ENCODE measurements at regions not wholly inside any gene's neighbourhood (a gene's known extent, or its start where the extent isn't known, plus 50 kb on each side); places are given as distances from the start of the nearest gene placed in this dataset.
A peak's percentile ranks its signal among the peaks of the same experiment; 100 is the strongest.

DNA sequence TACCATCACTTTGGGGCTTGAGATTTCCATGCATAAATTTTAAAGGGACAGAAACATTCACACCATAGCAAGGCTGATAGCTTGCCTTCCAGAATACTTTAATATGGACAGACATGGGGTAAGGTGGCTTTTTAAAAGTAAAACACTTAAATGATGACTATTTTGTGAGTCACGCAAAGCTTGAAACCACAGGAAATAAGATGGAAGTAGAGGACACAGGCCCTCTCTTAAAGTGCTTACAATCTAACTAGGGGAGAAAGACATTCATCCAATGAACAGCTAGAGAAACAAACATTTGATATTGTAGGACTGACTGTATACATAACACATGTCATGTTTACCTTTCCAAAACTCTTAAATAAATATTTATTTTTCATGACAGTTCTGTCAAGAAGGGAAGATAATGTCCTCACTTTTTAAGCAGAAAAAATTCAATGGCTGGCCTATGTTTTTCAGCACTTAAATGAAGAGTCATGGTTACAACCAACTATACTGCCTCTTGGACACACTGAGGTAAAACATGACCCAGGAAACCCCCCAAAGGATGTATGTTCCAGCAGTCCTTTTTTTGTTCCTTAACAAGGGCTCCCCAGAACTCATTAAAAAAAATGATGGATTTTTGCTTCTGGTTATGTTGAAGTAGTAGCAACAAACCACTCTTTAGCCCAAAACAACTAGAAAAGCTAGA lies 120.0 kb upstream of the RBMS1 start (continued):
- TF ChIP-seq, protein P1, sequence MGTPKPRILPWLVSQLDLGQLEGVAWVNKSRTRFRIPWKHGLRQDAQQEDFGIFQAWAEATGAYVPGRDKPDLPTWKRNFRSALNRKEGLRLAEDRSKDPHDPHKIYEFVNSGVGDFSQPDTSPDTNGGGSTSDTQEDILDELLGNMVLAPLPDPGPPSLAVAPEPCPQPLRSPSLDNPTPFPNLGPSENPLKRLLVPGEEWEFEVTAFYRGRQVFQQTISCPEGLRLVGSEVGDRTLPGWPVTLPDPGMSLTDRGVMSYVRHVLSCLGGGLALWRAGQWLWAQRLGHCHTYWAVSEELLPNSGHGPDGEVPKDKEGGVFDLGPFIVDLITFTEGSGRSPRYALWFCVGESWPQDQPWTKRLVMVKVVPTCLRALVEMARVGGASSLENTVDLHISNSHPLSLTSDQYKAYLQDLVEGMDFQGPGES (IDR thresholded peaks at IDR 0.05; ENCODE audit: low read depth, low read length) = no peak
- no peak for TF ChIP-seq RXRA (IDR thresholded peaks at IDR 0.05; ENCODE audit: borderline replicate concordance, low read depth)
- peak; percentile 57 for TF ChIP-seq TCF12 (IDR thresholded peaks at IDR 0.05)
- no peak for TF ChIP-seq RCOR1 (IDR thresholded peaks at IDR 0.05; ENCODE audit: low read length)
- no peak for TF ChIP-seq FOXM1 (IDR thresholded peaks at IDR 0.05; ENCODE audit: low read depth)
- no peak for TF ChIP-seq NFIC (IDR thresholded peaks at IDR 0.05; ENCODE audit: borderline replicate concordance)
- TF ChIP-seq, protein P2, sequence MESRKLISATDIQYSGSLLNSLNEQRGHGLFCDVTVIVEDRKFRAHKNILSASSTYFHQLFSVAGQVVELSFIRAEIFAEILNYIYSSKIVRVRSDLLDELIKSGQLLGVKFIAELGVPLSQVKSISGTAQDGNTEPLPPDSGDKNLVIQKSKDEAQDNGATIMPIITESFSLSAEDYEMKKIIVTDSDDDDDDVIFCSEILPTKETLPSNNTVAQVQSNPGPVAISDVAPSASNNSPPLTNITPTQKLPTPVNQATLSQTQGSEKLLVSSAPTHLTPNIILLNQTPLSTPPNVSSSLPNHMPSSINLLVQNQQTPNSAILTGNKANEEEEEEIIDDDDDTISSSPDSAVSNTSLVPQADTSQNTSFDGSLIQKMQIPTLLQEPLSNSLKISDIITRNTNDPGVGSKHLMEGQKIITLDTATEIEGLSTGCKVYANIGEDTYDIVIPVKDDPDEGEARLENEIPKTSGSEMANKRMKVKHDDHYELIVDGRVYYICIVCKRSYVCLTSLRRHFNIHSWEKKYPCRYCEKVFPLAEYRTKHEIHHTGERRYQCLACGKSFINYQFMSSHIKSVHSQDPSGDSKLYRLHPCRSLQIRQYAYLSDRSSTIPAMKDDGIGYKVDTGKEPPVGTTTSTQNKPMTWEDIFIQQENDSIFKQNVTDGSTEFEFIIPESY (IDR thresholded peaks at IDR 0.05; ENCODE audit: borderline replicate concordance, low read depth) = no peak
- TF ChIP-seq, protein P3, sequence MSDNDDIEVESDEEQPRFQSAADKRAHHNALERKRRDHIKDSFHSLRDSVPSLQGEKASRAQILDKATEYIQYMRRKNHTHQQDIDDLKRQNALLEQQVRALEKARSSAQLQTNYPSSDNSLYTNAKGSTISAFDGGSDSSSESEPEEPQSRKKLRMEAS (IDR thresholded peaks at IDR 0.05; ENCODE audit: low read depth) = peak; percentile 41; the same call in 1 of the 2 replicates
- TF ChIP-seq, protein P4, sequence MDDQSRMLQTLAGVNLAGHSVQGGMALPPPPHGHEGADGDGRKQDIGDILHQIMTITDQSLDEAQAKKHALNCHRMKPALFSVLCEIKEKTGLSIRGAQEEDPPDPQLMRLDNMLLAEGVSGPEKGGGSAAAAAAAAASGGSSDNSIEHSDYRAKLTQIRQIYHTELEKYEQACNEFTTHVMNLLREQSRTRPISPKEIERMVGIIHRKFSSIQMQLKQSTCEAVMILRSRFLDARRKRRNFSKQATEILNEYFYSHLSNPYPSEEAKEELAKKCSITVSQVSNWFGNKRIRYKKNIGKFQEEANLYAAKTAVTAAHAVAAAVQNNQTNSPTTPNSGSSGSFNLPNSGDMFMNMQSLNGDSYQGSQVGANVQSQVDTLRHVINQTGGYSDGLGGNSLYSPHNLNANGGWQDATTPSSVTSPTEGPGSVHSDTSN (IDR thresholded peaks at IDR 0.05) = peak; percentile 51
- TF ChIP-seq RFX5 (IDR thresholded peaks at IDR 0.05; ENCODE audit: low read length) = no peak
- no peak for TF ChIP-seq EZH2phosphoT487 (IDR thresholded peaks at IDR 0.05; ENCODE audit: borderline replicate concordance, low read depth)
- no peak for TF ChIP-seq CHD2 (IDR thresholded peaks at IDR 0.05; ENCODE audit: low read length, partially characterized antibody)
- TF ChIP-seq MXI1 (IDR thresholded peaks at IDR 0.05; ENCODE audit: low read depth, low read length) = no peak
- no peak for TF ChIP-seq MEF2A (IDR thresholded peaks at IDR 0.05; ENCODE audit: borderline replicate concordance, low read depth)
- TF ChIP-seq FOXJ3 (CRISPR knock-in tag; IDR thresholded peaks at IDR 0.05) = no peak
- no peak for TF ChIP-seq POLR2AphosphoS5 (IDR thresholded peaks at IDR 0.05; ENCODE audit: low read depth, low read length)
- peak in 1 of 2 experiments; percentile 28; a peak in 1 of 4 replicates for TF ChIP-seq EP300 (IDR thresholded peaks at IDR 0.05; ENCODE audit: borderline replicate concordance in 1 of 2, low read depth in 1 of 2, low read length in 1 of 2)

DNA sequence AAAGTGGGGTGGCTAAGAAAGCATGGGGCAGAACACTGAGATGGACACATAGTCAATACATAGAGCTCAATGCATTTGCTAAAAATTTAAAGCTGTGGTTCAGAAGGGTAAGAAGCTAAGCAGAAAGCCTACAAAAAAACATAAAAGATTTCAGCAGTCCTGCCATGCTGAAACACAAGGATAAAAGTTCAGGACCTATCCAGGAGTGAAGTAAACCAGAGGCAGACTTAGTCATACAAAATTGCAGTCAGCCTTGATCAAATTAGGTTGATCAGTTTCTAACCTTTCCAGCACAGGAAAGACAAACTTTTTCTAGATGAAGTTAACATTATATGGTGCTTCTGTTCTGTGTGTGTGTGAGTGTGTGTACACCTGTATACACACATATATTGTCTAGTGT lies 120.8 kb upstream of the RBMS1 start:
- no peak for TF ChIP-seq NRF1 (IDR thresholded peaks at IDR 0.05; ENCODE audit: low read depth, low read length)
- TF ChIP-seq FOXM1 (IDR thresholded peaks at IDR 0.05; ENCODE audit: low read depth) = no peak
- TF ChIP-seq, protein P4 (IDR thresholded peaks at IDR 0.05) = peak; percentile 42; the same call in 1 of the 2 replicates
- peak in 1 of 2 experiments; percentile 47; a peak in 3 of 4 replicates for TF ChIP-seq EP300 (IDR thresholded peaks at IDR 0.05; ENCODE audit: borderline replicate concordance in 1 of 2, low read depth in 1 of 2, low read length in 1 of 2)
- no peak for TF ChIP-seq RCOR1 (IDR thresholded peaks at IDR 0.05; ENCODE audit: low read length)
- peak; percentile 73 for TF ChIP-seq TCF12 (IDR thresholded peaks at IDR 0.05)
- TF ChIP-seq, protein P5, sequence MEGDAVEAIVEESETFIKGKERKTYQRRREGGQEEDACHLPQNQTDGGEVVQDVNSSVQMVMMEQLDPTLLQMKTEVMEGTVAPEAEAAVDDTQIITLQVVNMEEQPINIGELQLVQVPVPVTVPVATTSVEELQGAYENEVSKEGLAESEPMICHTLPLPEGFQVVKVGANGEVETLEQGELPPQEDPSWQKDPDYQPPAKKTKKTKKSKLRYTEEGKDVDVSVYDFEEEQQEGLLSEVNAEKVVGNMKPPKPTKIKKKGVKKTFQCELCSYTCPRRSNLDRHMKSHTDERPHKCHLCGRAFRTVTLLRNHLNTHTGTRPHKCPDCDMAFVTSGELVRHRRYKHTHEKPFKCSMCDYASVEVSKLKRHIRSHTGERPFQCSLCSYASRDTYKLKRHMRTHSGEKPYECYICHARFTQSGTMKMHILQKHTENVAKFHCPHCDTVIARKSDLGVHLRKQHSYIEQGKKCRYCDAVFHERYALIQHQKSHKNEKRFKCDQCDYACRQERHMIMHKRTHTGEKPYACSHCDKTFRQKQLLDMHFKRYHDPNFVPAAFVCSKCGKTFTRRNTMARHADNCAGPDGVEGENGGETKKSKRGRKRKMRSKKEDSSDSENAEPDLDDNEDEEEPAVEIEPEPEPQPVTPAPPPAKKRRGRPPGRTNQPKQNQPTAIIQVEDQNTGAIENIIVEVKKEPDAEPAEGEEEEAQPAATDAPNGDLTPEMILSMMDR (IDR thresholded peaks at IDR 0.05) = no peak
- no peak for TF ChIP-seq GABPA (IDR thresholded peaks at IDR 0.05; ENCODE audit: low read depth)
- POLR2A ChIA-PET = no interaction called here
- CTCF ChIA-PET = no interaction called here

More for the DNA sequence above, 120.8 kb upstream of the RBMS1 start:
- H3K27ac ChIP-seq (ENCODE audit: low read depth in 2 of 2, low read length in 1 of 2) = peak overlapping the region in 1 of 2 experiments; percentile 50; a peak in 2 of 4 replicates
- 0 out of 2 replicates have a peak, but pooled peaks cover 5% of the 10 kb centered on the region for H3K9me3 ChIP-seq
- H3K36me3 ChIP-seq (replicated peaks in 1 of 2; ENCODE audit: control insufficient read depth in 1 of 2, insufficient read depth in 2 of 2, low read length in 1 of 2) = no peaks in the 10 kb centered on the region
- H2AFZ ChIP-seq (ENCODE audit: low read depth) = no peak overlapping the region
- no peaks in the 10 kb centered on the region for H3K27me3 ChIP-seq (ENCODE audit: insufficient read depth)
- no peaks in the 10 kb centered on the region for H3K79me2 ChIP-seq (ENCODE audit: insufficient read depth)
- no peak overlapping the region for H3K9ac ChIP-seq
- no peaks in the 10 kb centered on the region for H3F3A ChIP-seq (replicated peaks; ENCODE audit: insufficient read depth)
- DNase-seq = no peak
- no peak overlapping the region for H3K4me3 ChIP-seq (ENCODE audit: low read depth in 2 of 2, low read length in 1 of 2)
- peaks cover 8 to 22% of the 10 kb centered on the region in 2 experiments; a peak in 3 of 4 replicates for H3K4me1 ChIP-seq (ENCODE audit: control insufficient read depth in 1 of 2, insufficient read depth in 2 of 2, low read depth in 1 of 2, low read length in 1 of 2)
- no peaks in the 10 kb centered on the region for H3K9me2 ChIP-seq
- no peaks in the 10 kb centered on the region for H4K20me1 ChIP-seq (ENCODE audit: insufficient read depth)
- no peak overlapping the region for H3K4me2 ChIP-seq

Data from SK-N-SH (cell line).